ENCODE measurements at regions not wholly inside any gene's neighbourhood (a gene's known extent, or its start where the extent isn't known, plus 50 kb on each side); places are given as distances from the start of the nearest gene placed in this dataset.

GRCh38 chr5:54705994-54706653 is 188.6 kb downstream of the SNX18 start:
- no peak for DNase-seq

GRCh38 chr5:54704825-54705224 is 187.3 kb downstream of the SNX18 start:
- no peak for DNase-seq

- no peak for DNase-seq
Measured at GRCh38 chr5:54704333-54704732, 186.8 kb downstream of the SNX18 start.

- no peak for DNase-seq
Measured at GRCh38 chr5:54703565-54704255, 186.2 kb downstream of the SNX18 start.

GRCh38 chr5:54703133-54703532 is 185.6 kb downstream of the SNX18 start:
- no peak for DNase-seq

- no peak for DNase-seq
Measured at GRCh38 chr5:54702470-54702869, 184.9 kb downstream of the SNX18 start.

GRCh38 chr5:54700986-54701578 is 183.5 kb downstream of the SNX18 start:
- peak; percentile 37 for DNase-seq

GRCh38 chr5:54696931-54697330 is 179.4 kb downstream of the SNX18 start:
- no peak for DNase-seq

- DNase-seq = no peak
Measured at GRCh38 chr5:54696346-54696745, 178.8 kb downstream of the SNX18 start.

- DNase-seq = peak; percentile 36
Measured at GRCh38 chr5:54695198-54695966, 177.8 kb downstream of the SNX18 start.

GRCh38 chr5:54693936-54694657 is 176.5 kb downstream of the SNX18 start:
- peak; percentile 73 for DNase-seq

GRCh38 chr5:54692631-54693030 is 175.1 kb downstream of the SNX18 start:
- DNase-seq = no peak

- no peak for DNase-seq
Measured at GRCh38 chr5:54691656-54692055, 174.1 kb downstream of the SNX18 start.

- DNase-seq = no peak
Measured at GRCh38 chr5:54689411-54690251, 172.1 kb downstream of the SNX18 start.

- no peak for DNase-seq
Measured at GRCh38 chr5:54680998-54681397, 163.4 kb downstream of the SNX18 start.

- DNase-seq = no peak
Measured at GRCh38 chr5:54679686-54680085, 162.1 kb downstream of the SNX18 start.

- no peak for DNase-seq
Measured at GRCh38 chr5:54678737-54679136, 161.2 kb downstream of the SNX18 start.

GRCh38 chr5:54676481-54677340 is 159.2 kb downstream of the SNX18 start:
- DNase-seq = no peak

GRCh38 chr5:54673523-54674225 is 156.1 kb downstream of the SNX18 start:
- DNase-seq = no peak

GRCh38 chr5:54672871-54673270 is 155.3 kb downstream of the SNX18 start:
- DNase-seq = no peak
